SKM-1 treated with dmso at 0.1 percent for 144 hours (cell line): ENCODE measurements at regions not wholly inside any gene's neighbourhood (a gene's known extent, or its start where the extent isn't known, plus 50 kb on each side); places are given as distances from the start of the nearest gene placed in this dataset.
A peak's percentile ranks its signal among the peaks of the same experiment; 100 is the strongest.
"Not testable (repeated sequence)": the region's sequence is repeated elsewhere in the genome, so short reads cannot be mapped to it uniquely, and the experiment has no call there.

Experiments
- DNase-seq: peaks from one replicate; lab custom pipeline; 2025; ENCODE audit not compliant: unreplicated experiment; lab: John Stamatoyannopoulos, UW

GRCh38 chr3:163498842-163499735 lies 1579.2 kb downstream of the SI start:
- DNase-seq, result not testable (repeated sequence)

- no peak for DNase-seq
Measured at GRCh38 chr3:163491714-163492113, 1586.6 kb downstream of the SI start.

GRCh38 chr3:163490119-163490518 lies 1588.2 kb downstream of the SI start:
- DNase-seq, result peak; percentile 46

- DNase-seq, result no peak
Measured at GRCh38 chr3:163482695-163483094, 1595.6 kb downstream of the SI start.

- no peak for DNase-seq
Measured at GRCh38 chr3:163481738-163482137, 1596.6 kb downstream of the SI start.

GRCh38 chr3:163476179-163476578 lies 1602.1 kb downstream of the SI start:
- DNase-seq, result no peak

GRCh38 chr3:163474766-163475165 lies 1603.5 kb downstream of the SI start:
- no peak for DNase-seq

GRCh38 chr3:163468531-163469335 lies 1609.6 kb downstream of the SI start:
- DNase-seq, result no peak

GRCh38 chr3:163462446-163462845 lies 1615.8 kb downstream of the SI start:
- DNase-seq, result no peak

- DNase-seq, result no peak
Measured at GRCh38 chr3:163450698-163451097, 1627.6 kb downstream of the SI start.

- no peak for DNase-seq
Measured at GRCh38 chr3:163438760-163439159, 1639.5 kb downstream of the SI start.

GRCh38 chr3:163422671-163423070 lies 1655.6 kb downstream of the SI start:
- DNase-seq, result no peak

GRCh38 chr3:163391407-163392181 lies 1686.7 kb downstream of the SI start:
- no peak for DNase-seq

GRCh38 chr3:163384383-163384782 lies 1693.9 kb downstream of the SI start:
- no peak for DNase-seq

- no peak for DNase-seq
Measured at GRCh38 chr3:163382183-163382582, 1696.1 kb downstream of the SI start.

GRCh38 chr3:163368168-163368567 lies 1710.1 kb downstream of the SI start:
- no peak for DNase-seq

- DNase-seq, result no peak
Measured at GRCh38 chr3:163364717-163365116, 1713.6 kb downstream of the SI start.

GRCh38 chr3:163362151-163362550 lies 1716.1 kb downstream of the SI start:
- DNase-seq, result no peak

GRCh38 chr3:163361357-163361878 lies 1716.9 kb downstream of the SI start:
- not testable (repeated sequence) for DNase-seq

- no peak for DNase-seq
Measured at GRCh38 chr3:163347944-163348343, 1730.4 kb downstream of the SI start.

GRCh38 chr3:163335429-163335828 lies 1742.9 kb downstream of the SI start:
- no peak for DNase-seq
